ENCODE measurements at regions not wholly inside any gene's neighbourhood (a gene's known extent, or its start where the extent isn't known, plus 50 kb on each side); places are given as distances from the start of the nearest gene placed in this dataset.

DNA sequence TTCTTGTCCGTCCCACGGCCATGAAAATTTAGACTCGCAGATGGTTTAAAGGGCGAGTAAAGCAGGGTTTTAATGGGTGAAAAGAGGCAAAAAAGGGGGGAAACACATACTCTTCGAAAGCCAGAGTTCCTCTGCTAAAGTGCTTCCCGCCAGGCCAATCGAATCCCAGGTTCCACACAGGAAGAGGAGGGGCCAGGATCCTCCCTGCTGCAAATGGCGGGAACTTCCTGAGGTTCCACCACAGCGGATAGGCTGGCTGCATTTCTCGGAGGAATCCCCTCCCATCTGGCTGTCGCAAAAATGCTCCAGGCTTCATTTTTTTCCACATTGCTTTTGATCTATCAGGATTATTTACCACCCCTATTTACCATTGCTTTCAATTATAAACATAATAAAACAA lies 670.1 kb upstream of the CA10 start:
- TF ChIP-seq, protein P1, sequence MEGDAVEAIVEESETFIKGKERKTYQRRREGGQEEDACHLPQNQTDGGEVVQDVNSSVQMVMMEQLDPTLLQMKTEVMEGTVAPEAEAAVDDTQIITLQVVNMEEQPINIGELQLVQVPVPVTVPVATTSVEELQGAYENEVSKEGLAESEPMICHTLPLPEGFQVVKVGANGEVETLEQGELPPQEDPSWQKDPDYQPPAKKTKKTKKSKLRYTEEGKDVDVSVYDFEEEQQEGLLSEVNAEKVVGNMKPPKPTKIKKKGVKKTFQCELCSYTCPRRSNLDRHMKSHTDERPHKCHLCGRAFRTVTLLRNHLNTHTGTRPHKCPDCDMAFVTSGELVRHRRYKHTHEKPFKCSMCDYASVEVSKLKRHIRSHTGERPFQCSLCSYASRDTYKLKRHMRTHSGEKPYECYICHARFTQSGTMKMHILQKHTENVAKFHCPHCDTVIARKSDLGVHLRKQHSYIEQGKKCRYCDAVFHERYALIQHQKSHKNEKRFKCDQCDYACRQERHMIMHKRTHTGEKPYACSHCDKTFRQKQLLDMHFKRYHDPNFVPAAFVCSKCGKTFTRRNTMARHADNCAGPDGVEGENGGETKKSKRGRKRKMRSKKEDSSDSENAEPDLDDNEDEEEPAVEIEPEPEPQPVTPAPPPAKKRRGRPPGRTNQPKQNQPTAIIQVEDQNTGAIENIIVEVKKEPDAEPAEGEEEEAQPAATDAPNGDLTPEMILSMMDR (IDR thresholded peaks at IDR 0.05) = no peak
- no peak for TF ChIP-seq POLR2A (IDR thresholded peaks at IDR 0.05)
